ENCODE measurements at regions not wholly inside any gene's neighbourhood (a gene's known extent, or its start where the extent isn't known, plus 50 kb on each side); places are given as distances from the start of the nearest gene placed in this dataset.

DNA sequence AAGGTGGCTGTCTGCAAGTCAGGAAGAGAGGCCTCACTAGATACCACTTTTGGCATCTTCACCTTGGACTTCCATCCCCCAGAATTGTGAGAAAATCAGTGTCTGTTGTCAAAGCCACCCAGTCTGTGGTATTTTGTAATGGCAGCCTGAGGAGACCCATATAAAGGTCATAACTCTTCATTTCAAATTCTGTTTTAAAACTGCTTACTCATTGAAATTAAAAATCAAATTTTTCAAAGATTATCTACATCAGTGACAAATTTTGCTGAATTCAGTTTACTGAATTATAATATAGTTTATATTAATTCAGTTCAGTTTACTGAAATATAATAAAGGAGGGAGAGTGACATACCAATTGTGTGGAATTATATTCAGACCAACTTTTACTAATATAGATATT lies 133.1 kb upstream of the IL15 start:
- Histone ChIP-seq H3K27ac (no peak overlapping the region), H3K4me1 (ENCODE audit: low read depth, poor library complexity, severe bottlenecking) (no peaks in the 10 kb centered on the region), H2AFZ (ENCODE audit: low read depth) (no peak overlapping the region), H3K4me2 (no peak overlapping the region), H4K20me1 (ENCODE audit: insufficient read depth) (no peaks in the 10 kb centered on the region), H3K79me2 (ENCODE audit: insufficient read depth, low read depth) (no peaks in the 10 kb centered on the region), H3K27me3 (ENCODE audit: insufficient read depth, low read depth) (no peaks in the 10 kb centered on the region), H3K4me3 (IDR thresholded peaks at IDR 0.05; ENCODE audit: insufficient read depth, low read depth, low read length) (no peak overlapping the region), H3K9ac (no peak overlapping the region), H3K36me3 (ENCODE audit: insufficient read depth) (no peaks in the 10 kb centered on the region)
- TF ChIP-seq CTCF (conservative IDR thresholded peaks at IDR 0.05; ENCODE audit: low read depth, low read length): no peak

DNA sequence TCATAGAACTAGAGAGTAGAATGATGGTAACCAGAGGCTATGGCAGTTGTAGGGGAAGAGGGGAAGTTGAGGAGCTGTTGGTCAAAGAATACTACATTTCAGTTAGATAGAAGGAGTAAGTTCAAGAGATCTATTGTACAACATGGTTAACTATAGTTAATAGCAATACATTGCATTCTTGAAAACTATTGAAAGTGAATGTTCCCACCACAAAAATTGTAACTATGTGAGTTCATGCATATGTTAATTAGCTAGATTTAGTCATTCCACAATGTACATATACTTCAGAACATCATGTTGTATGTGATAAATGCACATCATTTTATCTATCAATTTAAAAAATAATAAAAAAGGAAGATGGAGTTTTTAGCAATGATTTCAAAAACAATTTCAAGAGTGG lies 125.3 kb upstream of the IL15 start:
- Histone ChIP-seq H2AFZ (ENCODE audit: low read depth) (no peak overlapping the region), H3K4me1 (ENCODE audit: low read depth, poor library complexity, severe bottlenecking) (no peaks in the 10 kb centered on the region), H3K9ac (no peak overlapping the region), H3K36me3 (ENCODE audit: insufficient read depth) (no peaks in the 10 kb centered on the region), H3K4me2 (no peak overlapping the region), H3K27me3 (ENCODE audit: insufficient read depth, low read depth) (no peaks in the 10 kb centered on the region), H4K20me1 (ENCODE audit: insufficient read depth) (no peaks in the 10 kb centered on the region), H3K79me2 (ENCODE audit: insufficient read depth, low read depth) (no peaks in the 10 kb centered on the region), H3K4me3 (IDR thresholded peaks at IDR 0.05; ENCODE audit: insufficient read depth, low read depth, low read length) (no peak overlapping the region), H3K27ac (no peak overlapping the region)
- TF ChIP-seq CTCF (conservative IDR thresholded peaks at IDR 0.05; ENCODE audit: low read depth, low read length): no peak

DNA sequence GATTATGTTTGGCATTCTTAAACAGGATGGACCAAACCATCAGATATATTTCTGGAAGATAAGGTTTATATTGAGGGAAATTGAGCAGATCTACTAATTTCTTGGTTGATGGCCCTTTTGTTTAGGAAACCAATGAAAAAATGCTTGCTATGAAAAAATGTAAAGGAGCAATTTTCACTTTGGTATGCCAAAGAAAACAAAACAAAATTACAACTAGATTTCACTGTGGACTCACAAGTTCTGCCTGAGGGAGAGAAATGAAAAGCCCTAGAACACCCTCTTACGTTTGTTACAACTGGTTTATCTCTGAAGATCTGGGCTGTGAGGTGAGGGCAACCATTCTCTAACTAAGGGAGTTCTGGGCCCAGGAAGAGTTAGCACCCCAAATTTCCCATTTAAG lies 122.5 kb upstream of the IL15 start:
- Histone ChIP-seq H3K4me3 (IDR thresholded peaks at IDR 0.05; ENCODE audit: insufficient read depth, low read depth, low read length) (no peak overlapping the region), H2AFZ (ENCODE audit: low read depth) (no peak overlapping the region), H3K36me3 (ENCODE audit: insufficient read depth) (no peaks in the 10 kb centered on the region), H3K9ac (no peak overlapping the region), H3K4me2 (no peak overlapping the region), H3K27me3 (ENCODE audit: insufficient read depth, low read depth) (no peaks in the 10 kb centered on the region), H3K79me2 (ENCODE audit: insufficient read depth, low read depth) (no peaks in the 10 kb centered on the region), H4K20me1 (ENCODE audit: insufficient read depth) (no peaks in the 10 kb centered on the region), H3K27ac (no peak overlapping the region), H3K4me1 (ENCODE audit: low read depth, poor library complexity, severe bottlenecking) (no peaks in the 10 kb centered on the region)
- no peak for TF ChIP-seq CTCF (conservative IDR thresholded peaks at IDR 0.05; ENCODE audit: low read depth, low read length)

DNA sequence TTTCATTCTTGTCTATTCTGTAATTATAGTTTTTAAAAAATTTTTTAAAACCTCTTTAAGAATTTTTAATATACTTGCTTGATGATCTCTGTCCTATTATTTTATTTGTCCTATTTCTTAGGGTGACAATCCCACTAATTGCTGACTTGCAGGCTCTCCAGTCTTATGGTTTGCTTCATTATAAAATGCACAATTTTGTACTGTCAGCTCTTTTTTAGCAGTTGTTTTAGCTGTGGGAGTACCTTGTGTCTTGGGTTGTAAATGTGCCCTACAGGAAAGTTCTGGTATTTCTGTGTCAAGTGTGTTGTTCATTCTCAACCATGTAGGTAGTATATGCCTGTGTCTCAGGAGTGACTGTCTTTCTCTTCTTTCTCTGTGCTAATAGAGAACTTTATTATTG lies 118.2 kb upstream of the IL15 start:
- H3K27me3 ChIP-seq (ENCODE audit: insufficient read depth, low read depth): no peaks in the 10 kb centered on the region
- no peak for TF ChIP-seq CTCF (conservative IDR thresholded peaks at IDR 0.05; ENCODE audit: low read depth, low read length)
- H2AFZ ChIP-seq (ENCODE audit: low read depth): no peak overlapping the region
- no peaks in the 10 kb centered on the region for H3K36me3 ChIP-seq (ENCODE audit: insufficient read depth)
- no peak overlapping the region for H3K4me3 ChIP-seq (IDR thresholded peaks at IDR 0.05; ENCODE audit: insufficient read depth, low read depth, low read length)
- H3K4me1 ChIP-seq (ENCODE audit: low read depth, poor library complexity, severe bottlenecking): no peaks in the 10 kb centered on the region
- no peak overlapping the region for H3K27ac ChIP-seq
- no peaks in the 10 kb centered on the region for H3K79me2 ChIP-seq (ENCODE audit: insufficient read depth, low read depth)
- H4K20me1 ChIP-seq (ENCODE audit: insufficient read depth): no peaks in the 10 kb centered on the region
- H3K9ac ChIP-seq: no peak overlapping the region
- H3K4me2 ChIP-seq: no peak overlapping the region

DNA sequence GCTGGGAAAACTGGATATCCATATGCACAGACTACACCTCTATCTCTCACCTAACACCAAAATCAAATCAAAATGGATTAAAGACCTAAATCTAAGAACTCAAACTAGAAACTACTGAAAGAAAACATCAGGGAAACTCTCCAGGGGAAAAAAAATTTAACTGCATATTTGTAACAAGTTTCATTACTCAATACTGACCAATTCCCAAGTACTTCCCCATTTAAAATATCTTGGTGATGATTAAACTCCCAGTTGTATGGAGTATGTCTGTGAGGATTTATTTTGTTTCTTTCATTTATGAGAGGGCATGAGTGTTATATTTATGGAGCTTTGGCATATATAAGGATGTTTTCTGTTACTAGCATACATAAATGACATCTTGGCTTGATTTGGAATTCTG lies 112.3 kb upstream of the IL15 start:
- no peak overlapping the region for H3K4me2 ChIP-seq
- H3K9ac ChIP-seq: no peak overlapping the region
- no peaks in the 10 kb centered on the region for H3K79me2 ChIP-seq (ENCODE audit: insufficient read depth, low read depth)
- no peaks in the 10 kb centered on the region for H3K36me3 ChIP-seq (ENCODE audit: insufficient read depth)
- no peak overlapping the region for H3K27ac ChIP-seq
- H3K4me3 ChIP-seq (IDR thresholded peaks at IDR 0.05; ENCODE audit: insufficient read depth, low read depth, low read length): no peak overlapping the region
- H3K27me3 ChIP-seq (ENCODE audit: insufficient read depth, low read depth): no peaks in the 10 kb centered on the region
- H4K20me1 ChIP-seq (ENCODE audit: insufficient read depth): no peaks in the 10 kb centered on the region
- H2AFZ ChIP-seq (ENCODE audit: low read depth): no peak overlapping the region
- no peak for TF ChIP-seq CTCF (conservative IDR thresholded peaks at IDR 0.05; ENCODE audit: low read depth, low read length)
- no peaks in the 10 kb centered on the region for H3K4me1 ChIP-seq (ENCODE audit: low read depth, poor library complexity, severe bottlenecking)

Data from KMS-11 (cell line).